Caco-2 (cell line): ENCODE measurements at regions not wholly inside any gene's neighbourhood (a gene's known extent, or its start where the extent isn't known, plus 50 kb on each side); places are given as distances from the start of the nearest gene placed in this dataset.

Source experiments
- BruUV-seq: library from RNA; stranded (reverse); fragments of 400-500 nt; replicated peaks from 2 replicates; lab custom pipeline; 2021; lab: Mats Ljungman, UMichigan
- CTCF ChIA-PET: fragments of 300-600 bp; sonication (Branson Sonifier 250); formaldehyde crosslinking; loops from one replicate; lab custom pipeline; 2022; ENCODE audit warnings: antibody characterized with exemption; lab: Charles Lee
- POLR2A ChIA-PET: fragments of 300-600 bp; sonication (Branson Sonifier 250); formaldehyde crosslinking; loops from one replicate; lab custom pipeline; 2022; ENCODE audit warnings: antibody characterized with exemption; lab: Charles Lee
- DNase-seq, 2 experiments: peaks; one replicate each; pipeline versions ENCODE4 v3.0.0 to v3.0.0-alpha.2; 2020 to 2022
- H3K27me3 ChIP-seq: replicated peaks from 2 replicates; pipeline ENCODE4 v1.6.0; 2011; ENCODE audit warnings: low read length; ENCODE audit not compliant: control insufficient read depth, insufficient read depth
- H3K36me3 ChIP-seq: 2 replicates; pipeline ENCODE4 v1.5.1; 2011; ENCODE audit warnings: low read length; ENCODE audit not compliant: control insufficient read depth, insufficient read depth
- H3K4me1 ChIP-seq: fragments of 250-450 bp; sonication (Bioruptor Pico); 2 replicates; pipeline ENCODE4 v1.5.1; 2020; ENCODE audit warnings: mild to moderate bottlenecking
- H3K4me3 ChIP-seq: 2 replicates; pipeline ENCODE4 v1.5.1; 2011; ENCODE audit warnings: low read depth, mild to moderate bottlenecking, control low read depth, low read length
- H3K9me3 ChIP-seq: fragments of 250-450 bp; sonication (Bioruptor Pico); 2 replicates; pipeline ENCODE4 v1.5.1; 2020; ENCODE audit warnings: mild to moderate bottlenecking, moderate library complexity
- H3K27ac Mint-ChIP-seq: one replicate; pipeline ENCODE4 v1.8.0; 2022; ENCODE audit warnings: mixed read lengths; ENCODE audit not compliant: unreplicated experiment
- H3K27me3 Mint-ChIP-seq: one replicate; pipeline ENCODE4 v1.8.0; 2022; ENCODE audit warnings: mixed read lengths; ENCODE audit not compliant: insufficient read depth, unreplicated experiment
- H3K36me3 Mint-ChIP-seq: one replicate; pipeline ENCODE4 v1.8.0; 2022; ENCODE audit warnings: mild to moderate bottlenecking, mixed read lengths; ENCODE audit not compliant: insufficient read depth, unreplicated experiment
- H3K4me1 Mint-ChIP-seq: one replicate; pipeline ENCODE4 v1.8.0; 2022; ENCODE audit warnings: low read depth, mixed read lengths; ENCODE audit not compliant: unreplicated experiment
- H3K4me3 Mint-ChIP-seq: one replicate; pipeline ENCODE4 v1.8.0; 2022; ENCODE audit warnings: mild to moderate bottlenecking, moderate library complexity, mixed read lengths; ENCODE audit not compliant: unreplicated experiment
- H3K9me3 Mint-ChIP-seq: one replicate; pipeline ENCODE4 v1.8.0; 2022; ENCODE audit warnings: mixed read lengths; ENCODE audit not compliant: unreplicated experiment
- intact Hi-C: fragments of 100-400 bp; cut with micrococcal nuclease; formaldehyde crosslinking; loops from one replicate; pipeline ENCODE4 v1.10.0; 2022; ENCODE audit not compliant: unreplicated experiment
- TF ChIP-seq, protein P1 (sequence below), 2 experiments: fragments of 200-600 bp in 1 of 2; IDR thresholded peaks; 1 replicate in 1 of 2; 2 replicates in 1 of 2; pipeline versions ENCODE4 v1.5.1 to v1.8.0; 2011 to 2022; ENCODE audit warnings: antibody characterized with exemption in 1 of 2, control low read depth in 1 of 2, inconsistent platforms in 1 of 2, low read depth in 1 of 2, low read length in 1 of 2, mild to moderate bottlenecking in 1 of 2, moderate library complexity in 1 of 2; ENCODE audit not compliant: insufficient read depth in 1 of 2, severe bottlenecking in 1 of 2, unreplicated experiment in 1 of 2

DNA sequence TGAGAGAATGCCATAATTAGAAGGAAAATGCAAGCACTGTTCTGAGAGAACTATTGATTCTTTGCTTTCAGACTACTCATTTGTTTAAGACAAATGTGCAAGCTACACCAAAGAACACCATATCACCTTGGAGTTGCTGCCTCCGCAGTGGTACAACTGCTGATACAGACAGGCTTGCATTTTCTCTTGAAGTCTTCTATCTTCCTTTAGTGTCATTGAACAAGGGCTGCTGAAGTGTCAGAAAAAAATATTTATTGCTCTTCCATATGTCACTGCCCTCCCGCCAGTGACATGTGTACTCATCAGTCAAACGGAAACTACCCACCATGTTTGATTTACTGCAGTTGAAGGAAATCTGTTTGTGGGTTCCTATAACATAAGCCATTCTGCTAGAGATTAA is 318.3 kb upstream of the MAGEB18 start:
- intact Hi-C loops = no loop called here
- H3K27ac Mint-ChIP-seq = no peak overlapping the region
- H3K27me3 ChIP-seq = no peaks in the 10 kb centered on the region
- no peak overlapping the region for H3K4me3 ChIP-seq
- ChIA-PET CTCF (no interaction called here), POLR2A (no interaction called here)
- TF ChIP-seq, protein P1, sequence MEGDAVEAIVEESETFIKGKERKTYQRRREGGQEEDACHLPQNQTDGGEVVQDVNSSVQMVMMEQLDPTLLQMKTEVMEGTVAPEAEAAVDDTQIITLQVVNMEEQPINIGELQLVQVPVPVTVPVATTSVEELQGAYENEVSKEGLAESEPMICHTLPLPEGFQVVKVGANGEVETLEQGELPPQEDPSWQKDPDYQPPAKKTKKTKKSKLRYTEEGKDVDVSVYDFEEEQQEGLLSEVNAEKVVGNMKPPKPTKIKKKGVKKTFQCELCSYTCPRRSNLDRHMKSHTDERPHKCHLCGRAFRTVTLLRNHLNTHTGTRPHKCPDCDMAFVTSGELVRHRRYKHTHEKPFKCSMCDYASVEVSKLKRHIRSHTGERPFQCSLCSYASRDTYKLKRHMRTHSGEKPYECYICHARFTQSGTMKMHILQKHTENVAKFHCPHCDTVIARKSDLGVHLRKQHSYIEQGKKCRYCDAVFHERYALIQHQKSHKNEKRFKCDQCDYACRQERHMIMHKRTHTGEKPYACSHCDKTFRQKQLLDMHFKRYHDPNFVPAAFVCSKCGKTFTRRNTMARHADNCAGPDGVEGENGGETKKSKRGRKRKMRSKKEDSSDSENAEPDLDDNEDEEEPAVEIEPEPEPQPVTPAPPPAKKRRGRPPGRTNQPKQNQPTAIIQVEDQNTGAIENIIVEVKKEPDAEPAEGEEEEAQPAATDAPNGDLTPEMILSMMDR (IDR thresholded peaks at IDR 0.05; ENCODE audit: insufficient read depth in 1 of 2, low read depth in 1 of 2, low read length in 1 of 2, severe bottlenecking in 1 of 2, unreplicated experiment in 1 of 2) = no peak
- DNase-seq = no peak
- no peaks in the 10 kb centered on the region for H3K36me3 Mint-ChIP-seq
- H3K4me1 ChIP-seq = no peaks in the 10 kb centered on the region
- H3K9me3 Mint-ChIP-seq = no peaks in the 10 kb centered on the region
- no peaks in the 10 kb centered on the region for H3K27me3 Mint-ChIP-seq
- no peaks in the 10 kb centered on the region for H3K9me3 ChIP-seq
- H3K36me3 ChIP-seq = no peaks in the 10 kb centered on the region
- no TSS peak for BruUV-seq
- H3K4me3 Mint-ChIP-seq = no peak overlapping the region
- no peaks in the 10 kb centered on the region for H3K4me1 Mint-ChIP-seq

DNA sequence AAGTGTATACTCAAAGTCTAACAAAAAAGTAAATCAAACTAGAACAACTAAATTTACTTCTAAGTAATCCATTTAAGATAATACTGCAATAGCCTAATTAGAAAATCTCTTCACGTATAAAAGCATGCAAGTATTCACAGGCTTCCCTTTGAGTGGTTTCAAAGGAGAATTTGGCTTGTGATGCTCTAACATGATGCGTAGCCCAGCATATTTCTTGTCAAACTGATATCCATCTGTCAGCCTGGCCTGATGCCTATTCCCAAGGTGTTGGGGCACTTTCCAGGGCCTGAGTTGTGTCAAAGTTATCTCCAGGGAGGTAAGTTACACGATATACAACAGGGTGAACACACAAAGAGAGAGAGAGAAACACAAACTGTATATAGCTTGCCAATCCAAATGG is 287.0 kb upstream of the MAGEB18 start:
- CTCF ChIA-PET = no interaction called here
- Histone ChIP-seq H3K9me3 (no peaks in the 10 kb centered on the region), H3K4me3 (no peak overlapping the region), H3K27me3 (no peaks in the 10 kb centered on the region), H3K36me3 (no peaks in the 10 kb centered on the region), H3K4me1 (no peaks in the 10 kb centered on the region)
- no peaks in the 10 kb centered on the region for H3K9me3 Mint-ChIP-seq
- TF ChIP-seq, protein P1 (IDR thresholded peaks at IDR 0.05; ENCODE audit: insufficient read depth in 1 of 2, low read depth in 1 of 2, low read length in 1 of 2, severe bottlenecking in 1 of 2, unreplicated experiment in 1 of 2) = no peak
- H3K4me3 Mint-ChIP-seq = no peak overlapping the region
- H3K27ac Mint-ChIP-seq = no peak overlapping the region
- no TSS peak for BruUV-seq
- H3K27me3 Mint-ChIP-seq = peaks cover 3% of the 10 kb centered on the region
- no peak for DNase-seq
- POLR2A ChIA-PET = no interaction called here
- H3K4me1 Mint-ChIP-seq = no peaks in the 10 kb centered on the region
- H3K36me3 Mint-ChIP-seq = no peaks in the 10 kb centered on the region
- intact Hi-C loops = no loop called here

- intact Hi-C loops = no loop called here
- H3K27me3 ChIP-seq = no peaks in the 10 kb centered on the region
- H3K9me3 ChIP-seq = no peaks in the 10 kb centered on the region
- H3K36me3 ChIP-seq = no peaks in the 10 kb centered on the region
- Mint-ChIP-seq H3K27me3 (peaks cover 3% of the 10 kb centered on the region), H3K27ac (no peak overlapping the region), H3K9me3 (no peaks in the 10 kb centered on the region), H3K4me3 (no peak overlapping the region), H3K36me3 (no peaks in the 10 kb centered on the region), H3K4me1 (no peaks in the 10 kb centered on the region)
- no peaks in the 10 kb centered on the region for H3K4me1 ChIP-seq
- DNase-seq = no peak
- ChIA-PET CTCF (no interaction called here), POLR2A (no interaction called here)
- H3K4me3 ChIP-seq = no peak overlapping the region
- BruUV-seq = no TSS peak
- TF ChIP-seq, protein P1 (IDR thresholded peaks at IDR 0.05; ENCODE audit: insufficient read depth in 1 of 2, low read depth in 1 of 2, low read length in 1 of 2, severe bottlenecking in 1 of 2, unreplicated experiment in 1 of 2) = no peak
Measured at GRCh38 chrX:25853002-25853479, 285.1 kb upstream of the MAGEB18 start.
